ENCODE measurements at regions not wholly inside any gene's neighbourhood (a gene's known extent, or its start where the extent isn't known, plus 50 kb on each side); places are given as distances from the start of the nearest gene placed in this dataset.

- Histone ChIP-seq H2AFZ (ENCODE audit: low read depth, low read length) (no peak overlapping the region), H3K36me3 (ENCODE audit: insufficient read depth, low read length) (no peaks in the 10 kb centered on the region), H3K79me2 (replicated peaks; ENCODE audit: insufficient read depth, low read length) (no peaks in the 10 kb centered on the region), H3F3A (ENCODE audit: insufficient read depth, low read length, poor library complexity, severe bottlenecking) (no peaks in the 10 kb centered on the region), H3K27ac (ENCODE audit: low read length) (no peak overlapping the region), H4K20me1 (ENCODE audit: insufficient read depth) (no peaks in the 10 kb centered on the region), H3K4me2 (ENCODE audit: low read length) (no peak overlapping the region), H3K9me2 (ENCODE audit: insufficient read depth, low read length) (no peaks in the 10 kb centered on the region), H3K9ac (ENCODE audit: low read length) (no peak overlapping the region), H3K9me3 (ENCODE audit: low read length) (no peaks in the 10 kb centered on the region), H3K4me3 (ENCODE audit: low read length) (no peak overlapping the region), H3K27me3 (ENCODE audit: insufficient read depth, low read depth, low read length) (no peaks in the 10 kb centered on the region)
- TF ChIP-seq CTCF (IDR thresholded peaks at IDR 0.05; ENCODE audit: poor library complexity, severe bottlenecking) (no peak), EZH2 (IDR thresholded peaks at IDR 0.05; ENCODE audit: borderline replicate concordance, insufficient read depth, low read length, poor library complexity, severe bottlenecking) (no peak), SMC3 (conservative IDR thresholded peaks at IDR 0.05; ENCODE audit: poor library complexity) (no peak), RAD21 (conservative IDR thresholded peaks at IDR 0.05) (no peak), TAF1 (IDR thresholded peaks at IDR 0.05; ENCODE audit: low read depth) (no peak), POLR2AphosphoS5 (IDR thresholded peaks at IDR 0.05) (no peak), MXI1 (conservative IDR thresholded peaks at IDR 0.05; ENCODE audit: poor library complexity, severe bottlenecking) (no peak), REST (IDR thresholded peaks at IDR 0.05; ENCODE audit: borderline replicate concordance) (no peak), EP300 (conservative IDR thresholded peaks at IDR 0.05; ENCODE audit: poor library complexity, severe bottlenecking) (no peak)
These were observed 227.0 kb downstream of the ENC1 start for GRCh38 chr5:74413403-74414048.

- Histone ChIP-seq H3K27ac (ENCODE audit: low read length) (no peak overlapping the region), H3K36me3 (ENCODE audit: insufficient read depth, low read length) (no peaks in the 10 kb centered on the region), H3K9me3 (ENCODE audit: low read length) (no peaks in the 10 kb centered on the region), H2AFZ (ENCODE audit: low read depth, low read length) (no peak overlapping the region), H3K79me2 (replicated peaks; ENCODE audit: insufficient read depth, low read length) (no peaks in the 10 kb centered on the region), H3K9me2 (ENCODE audit: insufficient read depth, low read length) (no peaks in the 10 kb centered on the region), H3K9ac (ENCODE audit: low read length) (no peak overlapping the region), H3K4me3 (ENCODE audit: low read length) (no peak overlapping the region), H3F3A (ENCODE audit: insufficient read depth, low read length, poor library complexity, severe bottlenecking) (no peaks in the 10 kb centered on the region), H4K20me1 (ENCODE audit: insufficient read depth) (no peaks in the 10 kb centered on the region), H3K4me2 (ENCODE audit: low read length) (no peak overlapping the region), H3K27me3 (ENCODE audit: insufficient read depth, low read depth, low read length) (no peaks in the 10 kb centered on the region)
- no peak for TF ChIP-seq RAD21 (conservative IDR thresholded peaks at IDR 0.05)
These were observed 228.5 kb downstream of the ENC1 start for GRCh38 chr5:74412066-74412465.
